ENCODE measurements at regions not wholly inside any gene's neighbourhood (a gene's known extent, or its start where the extent isn't known, plus 50 kb on each side); places are given as distances from the start of the nearest gene placed in this dataset.

DNA sequence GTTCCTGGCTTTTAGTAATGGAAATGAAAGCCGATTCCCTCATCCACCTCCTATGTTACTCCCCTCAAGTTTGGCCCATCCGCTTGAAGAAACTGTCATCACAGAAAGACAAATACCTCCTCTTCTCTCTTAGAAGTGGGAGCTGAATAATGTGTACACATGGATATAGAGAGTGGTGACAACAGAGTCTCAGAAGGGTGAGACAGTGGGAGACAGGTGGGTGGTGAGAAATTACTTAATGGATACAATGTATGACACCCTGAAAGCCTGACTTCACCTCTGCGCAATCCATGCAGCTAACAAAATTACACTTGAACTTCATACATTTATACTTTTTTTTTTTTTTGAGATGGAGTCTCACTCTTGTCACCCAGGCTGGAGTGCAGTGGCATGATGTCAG is 217.5 kb downstream of the SKIDA1 start:
- in situ Hi-C loops (cut with MboI; ENCODE audit: low pct_unique_long_range_greater_than_20kb, low sequenced_read_pairs, unreplicated experiment) = no loop called here
- DNase-seq (ENCODE audit: low spot score) = no peak
- TF ChIP-seq, protein P1, sequence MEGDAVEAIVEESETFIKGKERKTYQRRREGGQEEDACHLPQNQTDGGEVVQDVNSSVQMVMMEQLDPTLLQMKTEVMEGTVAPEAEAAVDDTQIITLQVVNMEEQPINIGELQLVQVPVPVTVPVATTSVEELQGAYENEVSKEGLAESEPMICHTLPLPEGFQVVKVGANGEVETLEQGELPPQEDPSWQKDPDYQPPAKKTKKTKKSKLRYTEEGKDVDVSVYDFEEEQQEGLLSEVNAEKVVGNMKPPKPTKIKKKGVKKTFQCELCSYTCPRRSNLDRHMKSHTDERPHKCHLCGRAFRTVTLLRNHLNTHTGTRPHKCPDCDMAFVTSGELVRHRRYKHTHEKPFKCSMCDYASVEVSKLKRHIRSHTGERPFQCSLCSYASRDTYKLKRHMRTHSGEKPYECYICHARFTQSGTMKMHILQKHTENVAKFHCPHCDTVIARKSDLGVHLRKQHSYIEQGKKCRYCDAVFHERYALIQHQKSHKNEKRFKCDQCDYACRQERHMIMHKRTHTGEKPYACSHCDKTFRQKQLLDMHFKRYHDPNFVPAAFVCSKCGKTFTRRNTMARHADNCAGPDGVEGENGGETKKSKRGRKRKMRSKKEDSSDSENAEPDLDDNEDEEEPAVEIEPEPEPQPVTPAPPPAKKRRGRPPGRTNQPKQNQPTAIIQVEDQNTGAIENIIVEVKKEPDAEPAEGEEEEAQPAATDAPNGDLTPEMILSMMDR (IDR thresholded peaks at IDR 0.05; ENCODE audit: extremely low read depth, insufficient read depth, missing control alignments) = no peak

DNA sequence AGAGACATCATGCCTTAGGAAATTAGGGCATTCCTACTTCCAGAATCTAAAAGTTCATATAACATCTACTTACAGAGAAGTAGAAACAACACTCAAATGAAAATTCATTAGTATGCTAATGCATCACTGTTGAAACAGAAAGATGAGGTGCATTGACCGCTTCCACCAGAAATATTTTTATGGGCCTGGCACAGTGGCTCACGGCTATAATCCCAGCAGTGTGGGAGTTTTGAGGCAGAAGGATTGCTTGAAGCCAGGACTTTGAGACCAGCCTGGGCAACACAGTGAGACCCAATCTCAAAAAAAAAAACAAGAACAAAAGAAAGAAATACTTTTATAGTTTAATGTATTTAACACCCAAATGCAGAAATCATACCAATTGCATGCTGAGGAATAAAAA is 220.9 kb downstream of the SKIDA1 start:
- TF ChIP-seq, protein P1 (IDR thresholded peaks at IDR 0.05; ENCODE audit: extremely low read depth, insufficient read depth, missing control alignments) = no peak
- DNase-seq (ENCODE audit: low spot score) = no peak
- in situ Hi-C loops (cut with MboI; ENCODE audit: low pct_unique_long_range_greater_than_20kb, low sequenced_read_pairs, unreplicated experiment) = no loop called here

DNA sequence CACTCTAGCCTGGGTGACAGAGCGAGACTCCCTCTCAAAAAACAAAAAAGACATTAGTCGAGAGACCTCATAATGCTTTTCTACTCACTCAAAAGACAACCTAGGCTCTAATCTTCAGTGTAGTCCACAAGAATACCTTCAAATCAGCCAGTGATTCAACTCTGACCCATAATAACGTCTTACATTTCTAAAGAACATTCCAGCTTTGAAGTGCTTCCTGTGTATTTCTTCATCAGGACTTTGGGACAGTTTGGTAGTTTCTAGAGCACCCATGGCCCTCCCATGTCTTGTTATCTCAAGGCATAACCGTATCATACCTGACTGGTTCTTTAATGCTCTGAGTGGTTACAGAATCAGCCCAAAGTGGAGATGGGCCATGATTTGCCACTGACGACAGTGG is 221.3 kb downstream of the SKIDA1 start:
- no peak for DNase-seq (ENCODE audit: low spot score)
- in situ Hi-C loops (cut with MboI; ENCODE audit: low pct_unique_long_range_greater_than_20kb, low sequenced_read_pairs, unreplicated experiment) = no loop called here
- TF ChIP-seq, protein P1 (IDR thresholded peaks at IDR 0.05; ENCODE audit: extremely low read depth, insufficient read depth, missing control alignments) = no peak

DNA sequence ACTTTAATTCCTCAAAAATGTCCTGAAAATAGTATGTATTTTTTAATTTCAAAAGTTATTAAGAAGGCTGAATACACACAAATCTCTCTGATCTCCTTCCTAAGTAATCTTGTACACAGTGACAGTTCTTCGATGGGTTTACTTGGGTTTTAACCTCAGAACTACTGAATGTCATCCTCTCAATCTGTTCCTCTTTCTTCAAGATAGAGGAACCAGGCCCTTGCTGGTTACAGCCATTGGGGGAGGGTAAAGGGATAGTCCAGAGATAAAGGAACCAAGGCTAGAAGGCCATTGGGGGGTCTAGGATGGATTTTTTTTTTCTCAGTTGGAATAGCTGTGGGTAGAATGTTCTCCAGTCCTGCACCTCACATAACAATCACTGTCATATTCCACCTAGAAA is 224.9 kb downstream of the SKIDA1 start:
- no peak for DNase-seq (ENCODE audit: low spot score)
- in situ Hi-C loops (cut with MboI; ENCODE audit: low pct_unique_long_range_greater_than_20kb, low sequenced_read_pairs, unreplicated experiment) = no loop called here
- TF ChIP-seq, protein P1 (IDR thresholded peaks at IDR 0.05; ENCODE audit: extremely low read depth, insufficient read depth, missing control alignments) = no peak

DNA sequence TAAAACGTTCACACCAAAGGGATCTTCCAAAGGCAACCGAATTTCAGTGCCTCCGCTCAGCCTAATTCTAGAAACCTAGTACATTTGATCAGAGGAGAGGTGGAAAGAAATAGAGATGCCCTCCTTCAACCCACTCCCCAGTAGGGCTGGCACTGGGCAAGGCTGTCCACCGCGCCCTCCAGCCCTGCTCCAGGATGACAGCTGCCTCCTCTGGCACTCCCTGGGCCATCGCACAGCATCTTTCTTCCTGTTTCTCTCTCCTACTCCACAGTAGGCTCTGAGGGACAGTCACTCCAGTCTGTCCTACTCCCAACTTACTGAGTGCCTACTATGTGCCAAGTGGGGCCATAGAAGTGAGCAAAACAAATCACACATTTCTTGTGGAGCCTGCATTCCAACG is 226.2 kb downstream of the SKIDA1 start:
- TF ChIP-seq, protein P1 (IDR thresholded peaks at IDR 0.05; ENCODE audit: extremely low read depth, insufficient read depth, missing control alignments) = no peak
- in situ Hi-C loops (cut with MboI; ENCODE audit: low pct_unique_long_range_greater_than_20kb, low sequenced_read_pairs, unreplicated experiment) = loop anchor here (25.0 kb wide), 3 partner anchors 188 to 638 kb away; no protein-coding TSS in a partner anchor
- DNase-seq (ENCODE audit: low spot score) = no peak

DNA sequence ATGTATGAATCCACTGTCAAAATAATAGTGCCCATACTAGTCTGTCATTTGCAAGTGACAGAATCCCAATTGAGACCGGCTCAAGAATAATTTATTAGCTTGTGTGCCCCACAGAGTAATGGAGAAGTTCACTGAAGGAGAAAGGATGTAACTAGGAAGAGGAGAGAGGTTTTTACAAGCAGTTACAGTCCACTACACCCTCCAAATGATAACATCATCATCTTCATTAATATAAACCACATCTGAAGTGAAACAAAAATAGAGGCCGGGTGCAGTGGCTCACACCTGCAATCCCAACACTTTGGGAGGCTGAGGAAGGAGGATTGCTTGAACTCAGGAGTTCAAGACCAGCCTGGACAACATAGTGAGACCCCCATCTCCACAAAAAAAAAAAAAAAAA is 226.8 kb downstream of the SKIDA1 start:
- DNase-seq (ENCODE audit: low spot score) = no peak
- TF ChIP-seq, protein P1 (IDR thresholded peaks at IDR 0.05; ENCODE audit: extremely low read depth, insufficient read depth, missing control alignments) = no peak
- in situ Hi-C loops (cut with MboI; ENCODE audit: low pct_unique_long_range_greater_than_20kb, low sequenced_read_pairs, unreplicated experiment) = loop anchor here (25.0 kb wide), 3 partner anchors 189 to 639 kb away; no protein-coding TSS in a partner anchor

All from GM13977 (cell line).